IMR-90 (cell line): ENCODE measurements at regions not wholly inside any gene's neighbourhood (a gene's known extent, or its start where the extent isn't known, plus 50 kb on each side); places are given as distances from the start of the nearest gene placed in this dataset.

Experiments
- ATAC-seq: fragments of 200-7000 bp; cut with Tn5 transposase; 2 replicates; pipeline ENCODE4 v1.9.1; 2020; ENCODE audit warnings: low read depth, mild to moderate bottlenecking, moderate library complexity
- BruUV-seq: library from RNA; stranded (reverse); fragments of 400-500 nt; replicated peaks from 2 replicates; lab custom pipeline; 2021; lab: Mats Ljungman, UMichigan
- CTCF ChIA-PET: fragments of 300-600 bp; formaldehyde crosslinking; extraction: SDS; loops from one replicate; lab custom pipeline; 2021; ENCODE audit warnings: antibody characterized with exemption; lab: Yijun Ruan, JAX
- POLR2A ChIA-PET: fragments of 300-600 bp; sonication (Branson Sonifier 250); formaldehyde crosslinking; loops from one replicate; lab custom pipeline; 2022; ENCODE audit warnings: antibody characterized with exemption; ENCODE audit not compliant: unreplicated experiment; lab: Charles Lee
- DNase-seq: peaks from one replicate; pipeline ENCODE4 v3.0.0; 2013
- H2AFZ ChIP-seq: replicated peaks from 2 replicates; pipeline ENCODE3; 2013; ENCODE audit warnings: low read length, mild to moderate bottlenecking; ENCODE audit not compliant: poor library complexity
- H2AK5ac ChIP-seq: 2 replicates; pipeline ENCODE4 v1.6.1; 2013; ENCODE audit warnings: low read depth, low read length, inconsistent platforms
- H2AK9ac ChIP-seq: replicated peaks from 2 replicates; pipeline ENCODE3; 2013; ENCODE audit warnings: mild to moderate bottlenecking, low read depth, low read length, moderate library complexity; ENCODE audit not compliant: poor library complexity
- H2BK120ac ChIP-seq: 2 replicates; pipeline ENCODE4 v1.6.1; 2013; ENCODE audit warnings: low read depth, low read length, inconsistent platforms
- H2BK15ac ChIP-seq: 3 replicates; pipeline ENCODE4 v1.6.1; 2013; ENCODE audit warnings: low read depth, low read length, inconsistent platforms
- H2BK20ac ChIP-seq: 2 replicates; pipeline ENCODE4 v1.6.1; 2013; ENCODE audit warnings: low read depth, mild to moderate bottlenecking, inconsistent platforms, low read length, moderate library complexity
- H2BK5ac ChIP-seq: 2 replicates; pipeline ENCODE4 v1.6.1; 2013; ENCODE audit warnings: mild to moderate bottlenecking, low read depth, low read length, inconsistent platforms; ENCODE audit not compliant: poor library complexity, severe bottlenecking
- H3K14ac ChIP-seq: replicated peaks from 2 replicates; pipeline ENCODE4 v1.6.1; 2013; ENCODE audit warnings: low read depth, low read length, inconsistent platforms
- H3K18ac ChIP-seq: 2 replicates; pipeline ENCODE4 v1.6.1; 2013; ENCODE audit warnings: low read depth, low read length, control low read depth
- H3K23ac ChIP-seq: 2 replicates; pipeline ENCODE4 v1.6.1; 2013; ENCODE audit warnings: low read depth, low read length, inconsistent platforms
- H3K27ac ChIP-seq: 2 replicates; pipeline ENCODE4 v1.5.1; 2013; ENCODE audit warnings: mild to moderate bottlenecking, control low read depth, low read length; ENCODE audit not compliant: insufficient read depth
- H3K27me3 ChIP-seq: 2 replicates; pipeline ENCODE4 v1.6.1; 2013; ENCODE audit warnings: low read length; ENCODE audit not compliant: control insufficient read depth, insufficient read depth
- H3K36me3 ChIP-seq: 2 replicates; pipeline ENCODE4 v1.6.1; 2013; ENCODE audit warnings: low read length, mixed read lengths; ENCODE audit not compliant: control insufficient read depth, insufficient read depth
- H3K4ac ChIP-seq: 2 replicates; pipeline ENCODE4 v1.6.1; 2013; ENCODE audit warnings: low read depth, low read length, inconsistent platforms
- H3K4me1 ChIP-seq: 2 replicates; pipeline ENCODE4 v1.6.1; 2013; ENCODE audit warnings: low read length, mixed read lengths; ENCODE audit not compliant: control insufficient read depth, insufficient read depth
- H3K4me2 ChIP-seq: 2 replicates; pipeline ENCODE4 v1.6.1; 2013; ENCODE audit warnings: low read depth, mild to moderate bottlenecking, control low read depth, low read length, moderate library complexity
- H3K4me3 ChIP-seq: 2 replicates; pipeline ENCODE4 v1.5.1; 2013; ENCODE audit warnings: low read depth, mild to moderate bottlenecking, control low read depth, low read length, moderate library complexity; ENCODE audit not compliant: insufficient read depth
- H3K56ac ChIP-seq: 2 replicates; pipeline ENCODE4 v1.6.1; 2013; ENCODE audit warnings: low read length, inconsistent platforms; ENCODE audit not compliant: insufficient read depth; ENCODE audit errors: extremely low read depth
- H3K79me1 ChIP-seq, 2 experiments: 2 replicates each; pipeline ENCODE4 v1.6.1; 2013; ENCODE audit warnings: low read length in 2 of 2, inconsistent platforms in 1 of 2, low read depth in 1 of 2
- H3K9ac ChIP-seq: 2 replicates; pipeline ENCODE4 v1.6.1; 2013; ENCODE audit warnings: low read depth, low read length, control low read depth
- H3K9me1 ChIP-seq: 2 replicates; pipeline ENCODE4 v1.6.1; 2013; ENCODE audit warnings: low read length, inconsistent platforms; ENCODE audit not compliant: insufficient read depth
- H3K9me3 ChIP-seq: 2 replicates; pipeline ENCODE4 v1.6.1; 2013; ENCODE audit warnings: low read length; ENCODE audit not compliant: control insufficient read depth, insufficient read depth
- H4K20me1 ChIP-seq: 2 replicates; pipeline ENCODE4 v1.6.1; 2013; ENCODE audit warnings: low read length, inconsistent platforms; ENCODE audit not compliant: insufficient read depth
- H4K5ac ChIP-seq: 2 replicates; pipeline ENCODE4 v1.6.1; 2013; ENCODE audit warnings: mild to moderate bottlenecking, low read depth, low read length, control low read depth
- H4K8ac ChIP-seq, 2 experiments: 2 replicates each; pipeline ENCODE4 v1.6.1; 2013; ENCODE audit warnings: low read depth in 2 of 2, low read length in 2 of 2, control low read depth in 1 of 2, inconsistent platforms in 1 of 2
- H4K91ac ChIP-seq: 2 replicates; pipeline ENCODE4 v1.6.1; 2013; ENCODE audit warnings: low read depth, low read length, inconsistent platforms; ENCODE audit not compliant: insufficient read depth
- BHLHE40 ChIP-seq: fragments of 150-350 bp; IDR thresholded peaks from 2 replicates; pipeline ENCODE4 v1.6.1; 2016; ENCODE audit warnings: mild to moderate bottlenecking, low read depth, low read length
- CEBPB ChIP-seq: IDR thresholded peaks from 2 replicates; pipeline ENCODE4 v1.6.1; 2012; ENCODE audit warnings: low read depth, low read length, improper control_type of control experiment
- MXI1 ChIP-seq: IDR thresholded peaks from 2 replicates; pipeline ENCODE4 v1.6.1; 2012; ENCODE audit warnings: low read depth, mild to moderate bottlenecking, low read length, moderate library complexity, borderline replicate concordance
- NFE2L2 ChIP-seq: fragments of 150-350 bp; IDR thresholded peaks from 2 replicates; pipeline ENCODE4 v1.6.1; 2016; ENCODE audit warnings: low read depth, mild to moderate bottlenecking, low read length
- RCOR1 ChIP-seq: IDR thresholded peaks from 2 replicates; pipeline ENCODE4 v1.6.1; 2012; ENCODE audit warnings: mild to moderate bottlenecking, low read length, improper control_type of control experiment; ENCODE audit not compliant: insufficient replicate concordance
- RFX5 ChIP-seq: IDR thresholded peaks from 2 replicates; pipeline ENCODE4 v1.8.0; 2012; ENCODE audit warnings: low read depth, mild to moderate bottlenecking, low read length, moderate library complexity
- USF2 ChIP-seq: fragments of 150-350 bp; IDR thresholded peaks from 2 replicates; pipeline ENCODE4 v1.6.1; 2017; ENCODE audit warnings: mild to moderate bottlenecking, antibody characterized with exemption, low read length, low read depth
- WGBS, 2 experiments: methylation state at CpG; one replicate each; pipeline versions ENCODE4 v1.1.5 to v1.1.7; 2013; ENCODE audit warnings: missing lambda C conversion rate in 2 of 2; ENCODE audit not compliant: insufficient read length in 1 of 2; ENCODE audit errors: extremely low coverage in 2 of 2; 5-methylcytosine and 5-hydroxymethylcytosine counted together
- dilution Hi-C: fragments of 300-500 bp; cut with HindIII; formaldehyde crosslinking; loops from one replicate; pipeline ENCODE4 v1.14.3; 2018; ENCODE audit warnings: low sequenced_read_pairs; ENCODE audit not compliant: unreplicated experiment
- in situ Hi-C: fragments of 300-500 bp; cut with MboI; formaldehyde crosslinking; loops from 3 replicates; pipeline ENCODE4 v1.14.3; 2019; ENCODE audit warnings: low sequenced_read_pairs, inconsistent platforms, mixed read lengths
- intact Hi-C: fragments of 100-400 bp; cut with micrococcal nuclease; formaldehyde crosslinking; loops from 2 replicates; pipeline ENCODE4 v1.10.0; 2022

DNA sequence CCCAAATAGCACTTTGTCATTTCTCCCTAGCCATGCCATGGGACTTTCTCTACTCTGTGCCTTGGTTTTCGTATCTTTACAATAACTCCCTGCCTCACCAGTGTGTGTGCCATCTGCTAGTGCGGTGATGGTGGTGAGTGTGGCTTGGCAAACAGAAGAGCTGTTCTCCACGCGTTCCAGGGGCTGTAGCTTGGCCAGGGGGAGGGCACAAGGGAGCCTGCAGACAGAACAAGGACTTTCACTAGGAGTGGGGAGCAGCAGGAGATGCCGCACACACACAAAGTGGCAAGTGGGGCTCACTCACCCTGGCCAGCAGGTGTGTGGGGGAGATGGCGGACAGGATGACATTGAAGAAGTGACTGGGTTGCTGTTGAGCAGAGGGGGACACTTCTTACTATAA is 196.9 kb downstream of the HAUS1 start:
- Histone ChIP-seq H3K23ac (no peak overlapping the region), H2AFZ (no peak overlapping the region), H3K9ac (no peak overlapping the region), H4K91ac (no peak overlapping the region), H3K36me3 (no peaks in the 10 kb centered on the region), H3K4me2 (no peak overlapping the region), H2AK9ac (no peak overlapping the region), H3K9me3 (peaks cover 3% of the 10 kb centered on the region; the same call in 1 of the 2 replicates), H3K27me3 (peaks cover 9% of the 10 kb centered on the region; the same call in 1 of the 2 replicates), H3K79me1 (no peaks in the 10 kb centered on the region), H4K5ac (no peak overlapping the region), H3K4me1 (no peaks in the 10 kb centered on the region), H2BK120ac (no peak overlapping the region), H4K8ac (no peak overlapping the region), H2BK20ac (no peak overlapping the region), H2BK5ac (no peak overlapping the region), H3K27ac (no peak overlapping the region), H3K4me3 (no peak overlapping the region), H3K4ac (no peak overlapping the region), H3K9me1 (no peaks in the 10 kb centered on the region), H2AK5ac (no peak overlapping the region), H3K14ac (no peak overlapping the region), H2BK15ac (no peak overlapping the region), H3K18ac (no peak overlapping the region), H4K20me1 (no peaks in the 10 kb centered on the region), H3K56ac (no peak overlapping the region)
- CTCF ChIA-PET: no interaction called here
- in situ Hi-C loops (no loop called here), intact Hi-C loops (no loop called here), dilution Hi-C loops (no loop called here)
- ATAC-seq (no peak), DNase-seq (no peak)
- POLR2A ChIA-PET: no interaction called here
- WGBS, 2 experiments: no CpG with 5 or more reads among the region's 6 CpGs
- no TSS peak for BruUV-seq
- TF ChIP-seq RFX5 (no peak), CEBPB (no peak), RCOR1 (no peak), NFE2L2 (no peak), BHLHE40 (no peak), USF2 (no peak), MXI1 (no peak)
